Liver (tissue), 8 donors: ENCODE measurements at regions not wholly inside any gene's neighbourhood (a gene's known extent, or its start where the extent isn't known, plus 50 kb on each side); places are given as distances from the start of the nearest gene placed in this dataset.

ENCODE experiments used
- DNase-seq: peaks from one replicate; pipeline ENCODE4 v3.0.0-alpha.2; 2017; ENCODE audit warnings: low spot score
- H3K27ac ChIP-seq, 2 donors: one replicate each; pipeline ENCODE4 v1.7.0; 2013; ENCODE audit warnings: inconsistent platforms in 2 of 2, low read length in 2 of 2, control low read depth in 1 of 2, low read depth in 1 of 2, mild to moderate bottlenecking in 1 of 2
- H3K27me3 ChIP-seq, 4 donors: one replicate each; pipeline versions ENCODE4 v1.6.1 to v1.7.0; 2013; ENCODE audit warnings: low read length in 3 of 4, inconsistent platforms in 1 of 4, mild to moderate bottlenecking in 1 of 4, moderate library complexity in 1 of 4; ENCODE audit not compliant: control insufficient read depth in 4 of 4, insufficient read depth in 4 of 4
- H3K36me3 ChIP-seq, 4 donors: one replicate each; pipeline versions ENCODE4 v1.6.1 to v1.7.0; 2013; ENCODE audit warnings: low read length in 3 of 4, mild to moderate bottlenecking in 3 of 4, low read depth in 1 of 4, moderate library complexity in 1 of 4; ENCODE audit not compliant: control insufficient read depth in 4 of 4, insufficient read depth in 3 of 4
- H3K4me1 ChIP-seq, 4 donors: one replicate each; pipeline versions ENCODE4 v1.6.1 to v1.7.0; 2013; ENCODE audit warnings: low read length in 3 of 4, mild to moderate bottlenecking in 3 of 4, moderate library complexity in 1 of 4; ENCODE audit not compliant: control insufficient read depth in 4 of 4, insufficient read depth in 4 of 4
- H3K4me3 ChIP-seq, 3 donors: one replicate each; pipeline versions ENCODE4 v1.6.1 to v1.7.0; 2013; ENCODE audit warnings: low read length in 3 of 3, control low read depth in 1 of 3, low read depth in 1 of 3, mild to moderate bottlenecking in 1 of 3
- H3K9ac ChIP-seq, 2 donors: one replicate each; pipeline ENCODE4 v1.7.0; 2013; ENCODE audit warnings: low read length in 2 of 2, mild to moderate bottlenecking in 2 of 2, moderate library complexity in 2 of 2, control low read depth in 1 of 2, low read depth in 1 of 2
- H3K9me3 ChIP-seq, 4 donors: one replicate each; pipeline versions ENCODE4 v1.6.1 to v1.7.0; 2013; ENCODE audit warnings: low read length in 3 of 4; ENCODE audit not compliant: control insufficient read depth in 4 of 4
- ATF3 ChIP-seq: IDR thresholded peaks from 2 replicates; pipeline ENCODE4 v1.6.1; 2016; ENCODE audit warnings: antibody characterized with exemption
- CTCF ChIP-seq: fragments of 150-350 bp; IDR thresholded peaks from 2 replicates; pipeline ENCODE4 v1.5.1; 2017; ENCODE audit warnings: improper control_type of control experiment, low read depth, low read length; ENCODE audit not compliant: missing input control
- EGR1 ChIP-seq, 2 donors: IDR thresholded peaks; 2 replicates each; pipeline ENCODE4 v1.6.1; 2016 to 2018; ENCODE audit warnings: antibody characterized with exemption in 2 of 2, low read depth in 2 of 2
- FOXA1 ChIP-seq: IDR thresholded peaks from 2 replicates; pipeline ENCODE4 v1.6.1; 2016; ENCODE audit warnings: antibody characterized with exemption
- FOXA2 ChIP-seq: IDR thresholded peaks from 2 replicates; pipeline ENCODE4 v1.6.1; 2016; ENCODE audit warnings: antibody characterized with exemption
- GABPA ChIP-seq, 2 donors: IDR thresholded peaks in 1 of 2; conservative IDR thresholded peaks in 1 of 2; 2 replicates each; pipeline ENCODE4 v1.6.1; 2016; ENCODE audit warnings: antibody characterized with exemption in 2 of 2, mild to moderate bottlenecking in 1 of 2, moderate library complexity in 1 of 2
- HNF4A ChIP-seq, 2 donors: conservative IDR thresholded peaks; 2 replicates each; pipeline ENCODE4 v1.6.1; 2016; ENCODE audit warnings: antibody characterized with exemption in 2 of 2, mild to moderate bottlenecking in 2 of 2
- HNF4G ChIP-seq: IDR thresholded peaks from 2 replicates; pipeline ENCODE4 v1.6.1; 2016; ENCODE audit warnings: antibody characterized with exemption
- JUND ChIP-seq, 2 donors: IDR thresholded peaks; 2 replicates each; pipeline ENCODE4 v1.6.1; 2016; ENCODE audit warnings: antibody characterized with exemption in 2 of 2
- MAX ChIP-seq: IDR thresholded peaks from 2 replicates; pipeline ENCODE4 v1.6.1; 2016; ENCODE audit warnings: antibody characterized with exemption
- NR2F2 ChIP-seq: IDR thresholded peaks from 2 replicates; pipeline ENCODE4 v1.6.1; 2016; ENCODE audit warnings: antibody characterized with exemption
- RAD21 ChIP-seq, 2 donors: IDR thresholded peaks; 2 replicates each; pipeline ENCODE4 v1.6.1; 2016; ENCODE audit warnings: antibody characterized with exemption in 2 of 2, mild to moderate bottlenecking in 2 of 2
- REST ChIP-seq: IDR thresholded peaks from 2 replicates; pipeline ENCODE4 v1.6.1; 2016; ENCODE audit warnings: antibody characterized with exemption, mild to moderate bottlenecking
- RXRA ChIP-seq, 2 donors: IDR thresholded peaks; 2 replicates each; pipeline ENCODE4 v1.6.1; 2017 to 2018; ENCODE audit warnings: antibody characterized with exemption in 2 of 2, mild to moderate bottlenecking in 1 of 2
- SP1 ChIP-seq: IDR thresholded peaks from 2 replicates; pipeline ENCODE4 v1.6.1; 2018; ENCODE audit warnings: antibody characterized with exemption, mild to moderate bottlenecking
- TAF1 ChIP-seq: conservative IDR thresholded peaks from 2 replicates; pipeline ENCODE4 v1.6.1; 2016; ENCODE audit warnings: antibody characterized with exemption, mild to moderate bottlenecking
- YY1 ChIP-seq: IDR thresholded peaks from 2 replicates; pipeline ENCODE4 v1.6.1; 2016; ENCODE audit warnings: antibody characterized with exemption, mild to moderate bottlenecking
- ZBTB33 ChIP-seq: IDR thresholded peaks from 2 replicates; pipeline ENCODE4 v1.6.1; 2016; ENCODE audit warnings: antibody characterized with exemption
- WGBS: extraction: QIAGEN DNeasy Blood & Tissue Kit; methylation state at CpG from one replicate; pipeline ENCODE4 v1.1.7; 2013; 5-methylcytosine and 5-hydroxymethylcytosine counted together
- donor health status: healthy.
- donor health status: healthy.
- donor health status: healthy.
- donor health status: healthy.
- donor health status: healthy.

GRCh38 chrX:113529426-113530013 lies 688.9 kb upstream of the AMOT start:
- DNase-seq, result no peak
- Histone ChIP-seq H3K27me3 (peaks cover 0 to 2% (median 0%) of the 10 kb centered on the region in 4 donors), H3K9ac (no peak overlapping the region), H3K27ac (no peak overlapping the region), H3K4me3 (no peak overlapping the region), H3K4me1 (no peaks in the 10 kb centered on the region), H3K9me3 (no peaks in the 10 kb centered on the region), H3K36me3 (no peaks in the 10 kb centered on the region)
- TF ChIP-seq ZBTB33 (no peak), RXRA (IDR thresholded peaks at IDR 0.05) (no peak), YY1 (no peak), CTCF (no peak), REST (no peak), SP1 (no peak), EGR1 (IDR thresholded peaks at IDR 0.05; ENCODE audit: low read depth in 2 of 2) (no peak), ATF3 (no peak), MAX (no peak), FOXA1 (no peak), TAF1 (no peak), RAD21 (IDR thresholded peaks at IDR 0.05) (no peak), JUND (IDR thresholded peaks at IDR 0.05) (no peak), HNF4A (conservative IDR thresholded peaks at IDR 0.05) (no peak), FOXA2 (no peak), NR2F2 (no peak), GABPA (IDR thresholded peaks at IDR 0.05 in 1 of 2, conservative IDR thresholded peaks at IDR 0.05 in 1 of 2) (no peak), HNF4G (no peak)
- 84% methylated on average over 6 of the region's 6 CpGs for WGBS
